IMR-90 (cell line): ENCODE measurements at regions not wholly inside any gene's neighbourhood (a gene's known extent, or its start where the extent isn't known, plus 50 kb on each side); places are given as distances from the start of the nearest gene placed in this dataset.

Experiments
- BHLHE40 ChIP-seq: fragments of 150-350 bp; IDR thresholded peaks from 2 replicates; pipeline ENCODE4 v1.6.1; 2016; ENCODE audit warnings: mild to moderate bottlenecking, low read depth, low read length
- CTCF ChIP-seq: conservative IDR thresholded peaks from 2 replicates; pipeline ENCODE4 v1.5.1; 2012; ENCODE audit warnings: mild to moderate bottlenecking, low read depth, low read length, improper control_type of control experiment
- FOS ChIP-seq: fragments of 150-350 bp; IDR thresholded peaks from 2 replicates; pipeline ENCODE4 v1.6.1; 2016; ENCODE audit warnings: low read depth, low read length
- MXI1 ChIP-seq: IDR thresholded peaks from 2 replicates; pipeline ENCODE4 v1.6.1; 2012; ENCODE audit warnings: low read depth, mild to moderate bottlenecking, low read length, moderate library complexity, borderline replicate concordance
- POLR2A ChIP-seq: IDR thresholded peaks from 2 replicates; pipeline ENCODE4 v1.6.1; 2012; ENCODE audit warnings: mild to moderate bottlenecking, low read depth, low read length
- RAD21 ChIP-seq: IDR thresholded peaks from 2 replicates; pipeline ENCODE4 v1.6.1; 2012; ENCODE audit warnings: low read length, improper control_type of control experiment

- no peak for TF ChIP-seq CTCF
- TF ChIP-seq POLR2A, result no peak
- TF ChIP-seq MXI1, result no peak
- TF ChIP-seq BHLHE40, result no peak
- TF ChIP-seq FOS, result no peak
- no peak for TF ChIP-seq RAD21
These were observed 316.0 kb upstream of the PAPPA start for GRCh38 chr9:115837618-115838017.
